K562 (cell line): ENCODE measurements at regions not wholly inside any gene's neighbourhood (a gene's known extent, or its start where the extent isn't known, plus 50 kb on each side); places are given as distances from the start of the nearest gene placed in this dataset.

ENCODE experiments used
- ATAC-seq: fragments of 200-7000 bp; cut with Tn5 transposase; 3 replicates; pipeline ENCODE4 v1.9.1; 2020; ENCODE audit warnings: moderate library complexity
- BruUV-seq: library from RNA; stranded (reverse); fragments of 400-500 nt; replicated peaks from 2 replicates; lab custom pipeline; 2021; lab: Mats Ljungman, UMichigan
- CTCF ChIA-PET: fragments of 300-600 bp; formaldehyde crosslinking; extraction: SDS; loops from one replicate; lab custom pipeline; 2021; ENCODE audit warnings: low intra/inter-chr PET ratio; lab: Yijun Ruan, JAX
- POLR2A ChIA-PET: fragments of 300-600, 350-650 bp; sonication (Branson Sonifier 250); formaldehyde crosslinking; extraction: SDS; loops from one replicate; lab custom pipeline; 2021; ENCODE audit warnings: antibody characterized with exemption, inconsistent platforms; lab: Yijun Ruan, JAX
- DNase-seq, 4 experiments: peaks; one replicate each; pipeline versions ENCODE4 v3.0.0 to v3.0.0-alpha.2; 2011 to 2018; ENCODE audit warnings: low spot score in 3 of 4, mixed read lengths in 3 of 4; ENCODE audit errors: extremely low read depth in 1 of 4
- FAIRE-seq: peaks from 2 replicates; lab custom pipeline; 2011; peaks lifted over from hg19 to GRCh38; lab: Jason Lieb, UNC
- H2AFZ ChIP-seq: 2 replicates; pipeline ENCODE4 v1.6.0; 2011; ENCODE audit warnings: low read depth, low read length, control low read depth, inconsistent platforms
- H3K27ac ChIP-seq: fragments of 200-600 bp; 3 replicates; pipeline ENCODE4 v1.8.0; 2011; ENCODE audit warnings: low read depth, mild to moderate bottlenecking, control low read depth, inconsistent platforms, low read length, moderate library complexity, mixed read lengths; ENCODE audit errors: extremely low read depth
- H3K27me3 ChIP-seq, 2 experiments: fragments of 300-600 bp in 1 of 2; 2 replicates in 1 of 2; 3 replicates in 1 of 2; pipeline versions ENCODE4 v1.6.0 to v1.8.0; 2011; ENCODE audit warnings: inconsistent platforms in 2 of 2, low read length in 2 of 2, mild to moderate bottlenecking in 1 of 2, mixed read lengths in 1 of 2, moderate library complexity in 1 of 2; ENCODE audit not compliant: control insufficient read depth in 2 of 2, insufficient read depth in 2 of 2
- H3K36me3 ChIP-seq: fragments of 300-600 bp; 3 replicates; pipeline ENCODE4 v1.8.0; 2011; ENCODE audit warnings: mild to moderate bottlenecking, low read length, inconsistent platforms; ENCODE audit not compliant: control insufficient read depth, insufficient read depth
- H3K4me1 ChIP-seq, 2 experiments: fragments of 200-600 bp in 1 of 2; replicated peaks in 1 of 2; 2 replicates in 1 of 2; 3 replicates in 1 of 2; pipeline versions ENCODE4 v1.5.1 to v1.8.0; 2011; ENCODE audit warnings: inconsistent platforms in 2 of 2, low read length in 2 of 2, mild to moderate bottlenecking in 1 of 2, mixed read lengths in 1 of 2, moderate library complexity in 1 of 2; ENCODE audit not compliant: control insufficient read depth in 2 of 2, insufficient read depth in 2 of 2
- H3K4me2 ChIP-seq: 2 replicates; pipeline ENCODE4 v1.6.1; 2011; ENCODE audit warnings: low read length, control low read depth, inconsistent platforms, mixed read lengths; ENCODE audit not compliant: insufficient read depth
- H3K4me3 ChIP-seq: fragments of 200-600 bp; sonication (generic), shearing (Covaris generic); 2 replicates; pipeline ENCODE4 v1.5.1; 2016; ENCODE audit warnings: control low read depth, inconsistent platforms
- H3K79me2 ChIP-seq: fragments of 200-600 bp; 3 replicates; pipeline ENCODE4 v1.8.0; 2011; ENCODE audit warnings: low read length, inconsistent platforms; ENCODE audit not compliant: control insufficient read depth, insufficient read depth
- H3K9ac ChIP-seq, 2 experiments: 2 replicates each; pipeline versions ENCODE4 v1.6.0 to v1.6.1; 2011; ENCODE audit warnings: low read depth in 2 of 2, low read length in 2 of 2, control low read depth in 1 of 2, inconsistent platforms in 1 of 2, mild to moderate bottlenecking in 1 of 2, mixed read lengths in 1 of 2; ENCODE audit not compliant: insufficient read depth in 1 of 2
- H3K9me1 ChIP-seq: one replicate; pipeline ENCODE4 v1.6.0; 2011; ENCODE audit warnings: inconsistent platforms, mild to moderate bottlenecking, low read length, moderate library complexity; ENCODE audit not compliant: control insufficient read depth, insufficient read depth
- H3K9me3 ChIP-seq: replicated peaks from 2 replicates; pipeline ENCODE4 v1.5.1; 2011; ENCODE audit warnings: low read depth, low read length, inconsistent platforms; ENCODE audit not compliant: control insufficient read depth, insufficient read depth
- H4K20me1 ChIP-seq: replicated peaks from 2 replicates; pipeline ENCODE4 v1.6.1; 2011; ENCODE audit warnings: low read length, inconsistent platforms, mixed read lengths; ENCODE audit not compliant: control insufficient read depth, insufficient read depth
- ARNT ChIP-seq, 2 experiments: fragments of 450-650 bp; IDR thresholded peaks; 2 replicates each; pipeline ENCODE4 v1.6.1; 2016; ENCODE audit warnings: mild to moderate bottlenecking in 1 of 2
- DNMT1 ChIP-seq: fragments of 450-650 bp; IDR thresholded peaks from 2 replicates; pipeline ENCODE4 v1.6.1; 2016; ENCODE audit warnings: antibody characterized with exemption, mild to moderate bottlenecking
- EP400 ChIP-seq: fragments of 450-650 bp; IDR thresholded peaks from 2 replicates; pipeline ENCODE4 v1.6.1; 2017; ENCODE audit warnings: antibody characterized with exemption, mild to moderate bottlenecking, moderate library complexity
- ERF ChIP-seq: fragments of 450-650 bp; formaldehyde crosslinking; IDR thresholded peaks from 2 replicates; pipeline ENCODE4 v1.4.0; 2020; ENCODE audit warnings: mild to moderate bottlenecking, mixed read lengths
- FOS ChIP-seq: IDR thresholded peaks from 3 replicates; pipeline ENCODE4 v1.6.1; 2011; ENCODE audit not compliant: insufficient read length; ENCODE audit errors: extremely low read depth
- FOXP4 ChIP-seq: sonication (generic); formaldehyde crosslinking; IDR thresholded peaks from 2 replicates; pipeline ENCODE4 v1.8.0; 2022; ENCODE audit warnings: mild to moderate bottlenecking, missing genetic modification reagents, borderline replicate concordance
- GATAD2B ChIP-seq: fragments of 450-650 bp; IDR thresholded peaks from 2 replicates; pipeline ENCODE4 v1.6.1; 2017; ENCODE audit warnings: mild to moderate bottlenecking, borderline replicate concordance
- MXD1 ChIP-seq: fragments of 250-450 bp; sonication (Bioruptor Pico); IDR thresholded peaks from 2 replicates; pipeline ENCODE4 v1.8.0; 2021; ENCODE audit warnings: borderline replicate concordance, mild to moderate bottlenecking, moderate library complexity; ENCODE audit not compliant: poor library complexity, severe bottlenecking
- MYNN ChIP-seq, 2 experiments: sonication (generic); formaldehyde crosslinking in 1 of 2; IDR thresholded peaks; 2 replicates each; pipeline versions ENCODE4 v1.5.0 to v1.6.1; 2016 to 2020; ENCODE audit warnings: antibody characterized with exemption in 1 of 2, missing genetic modification reagents in 1 of 2
- NFE2L1 ChIP-seq: fragments of 450-650 bp; IDR thresholded peaks from 2 replicates; pipeline ENCODE4 v1.6.1; 2016; ENCODE audit warnings: missing genetic modification characterization, low read depth, mild to moderate bottlenecking, missing compliant biosample characterization, moderate library complexity, borderline replicate concordance
- NFRKB ChIP-seq: fragments of 450-650 bp; IDR thresholded peaks from 2 replicates; pipeline ENCODE4 v1.6.1; 2016; ENCODE audit warnings: low read depth
- NR2F6 ChIP-seq: fragments of 450-650 bp; formaldehyde crosslinking; IDR thresholded peaks from 2 replicates; pipeline ENCODE4 v1.4.0; 2020; ENCODE audit warnings: mild to moderate bottlenecking
- PCBP2 ChIP-seq: fragments of 200-400 bp; formaldehyde crosslinking; IDR thresholded peaks from 2 replicates; pipeline ENCODE4 v1.6.1; 2018; ENCODE audit warnings: low read length, low read depth, mild to moderate bottlenecking, moderate library complexity; ENCODE audit not compliant: poor library complexity, severe bottlenecking
- PHF21A ChIP-seq: fragments of 450-650 bp; IDR thresholded peaks from 2 replicates; pipeline ENCODE4 v1.6.1; 2017; ENCODE audit warnings: low read depth, borderline replicate concordance
- POLR3A ChIP-seq: IDR thresholded peaks from 2 replicates; pipeline ENCODE4 v1.6.1; 2011; ENCODE audit warnings: borderline replicate concordance, mild to moderate bottlenecking, moderate library complexity; ENCODE audit not compliant: insufficient read length, insufficient read depth; ENCODE audit errors: extremely low read depth
- PREB ChIP-seq: sonication (generic); formaldehyde crosslinking; IDR thresholded peaks from 2 replicates; pipeline ENCODE4 v1.8.1; 2023; ENCODE audit warnings: mild to moderate bottlenecking, missing genetic modification reagents
- RBM15 ChIP-seq: fragments of 200-400 bp; formaldehyde crosslinking; IDR thresholded peaks from 2 replicates; pipeline ENCODE4 v1.6.1; 2018; ENCODE audit warnings: mild to moderate bottlenecking, low read length, moderate library complexity; ENCODE audit not compliant: insufficient read depth
- SRSF3 ChIP-seq: fragments of 200-400 bp; formaldehyde crosslinking; IDR thresholded peaks from 2 replicates; pipeline ENCODE4 v1.6.1; 2016; ENCODE audit warnings: mild to moderate bottlenecking, low read length, moderate library complexity; ENCODE audit not compliant: insufficient read depth
- ZBTB7A ChIP-seq: IDR thresholded peaks from 2 replicates; pipeline ENCODE4 v1.6.1; 2011; ENCODE audit warnings: low read depth, mild to moderate bottlenecking, low read length, moderate library complexity, borderline replicate concordance; ENCODE audit not compliant: control insufficient read depth
- ZNF311 ChIP-seq: fragments of 250-450 bp; sonication (Bioruptor Pico); IDR thresholded peaks from 2 replicates; pipeline ENCODE4 v1.4.0; 2020; ENCODE audit warnings: mild to moderate bottlenecking, moderate library complexity
- ZNF707 ChIP-seq: fragments of 250-450 bp; sonication (Bioruptor Pico); conservative IDR thresholded peaks from 2 replicates; pipeline ENCODE4 v1.8.0; 2022; ENCODE audit warnings: inconsistent platforms, mild to moderate bottlenecking, moderate library complexity
- WGBS: fragments of 100-300 bp; shearing (Covaris generic); methylation state at CpG from one replicate; pipeline ENCODE4 v1.1.6; 2016; ENCODE audit warnings: low coverage, mixed read lengths; ENCODE audit not compliant: insufficient coverage; ENCODE audit errors: missing lambda C conversion rate; 5-methylcytosine and 5-hydroxymethylcytosine counted together
- in situ Hi-C: fragments of 300-500 bp; cut with MboI; formaldehyde crosslinking; loops from 4 replicates; pipeline ENCODE4 v1.15.0; 2018; ENCODE audit warnings: inconsistent platforms, mixed read lengths
- intact Hi-C: fragments of 100-400 bp; cut with micrococcal nuclease; formaldehyde crosslinking; loops from 2 replicates; pipeline ENCODE4 v1.14.2; 2022

- no peak for TF ChIP-seq DNMT1
- TF ChIP-seq NFRKB, result no peak
- TF ChIP-seq ERF, result no peak
- no peak for TF ChIP-seq ZBTB7A
- TF ChIP-seq ARNT (IDR thresholded peaks at IDR 0.05), result no peak
- TF ChIP-seq NFE2L1, result no peak
- TF ChIP-seq RBM15, result no peak
- no peak for TF ChIP-seq MYNN (IDR thresholded peaks at IDR 0.05)
- no peak for TF ChIP-seq MYNN (CRISPR knock-in tag; IDR thresholded peaks at IDR 0.05)
- TF ChIP-seq FOXP4 (CRISPR knock-in tag), result no peak
Observed at GRCh38 chr10:10197423-10197822, 820.2 kb upstream of the CELF2 start (continued).

- Histone ChIP-seq H3K9ac (no peak overlapping the region), H3K9me1 (no peaks in the 10 kb centered on the region), H3K27me3 (no peaks in the 10 kb centered on the region), H3K4me1 (no peaks in the 10 kb centered on the region), H3K36me3 (no peaks in the 10 kb centered on the region), H3K9me3 (no peaks in the 10 kb centered on the region), H3K4me2 (no peak overlapping the region), H3K4me3 (no peak overlapping the region), H3K27ac (no peak overlapping the region), H4K20me1 (no peaks in the 10 kb centered on the region), H3K79me2 (no peaks in the 10 kb centered on the region), H2AFZ (no peak overlapping the region)
- no TSS peak for BruUV-seq
- ChIA-PET POLR2A (no interaction called here), CTCF (no interaction called here)
- ATAC-seq, result no peak
- intact Hi-C loops (no loop called here), in situ Hi-C loops (no loop called here)
- no peak for FAIRE-seq
- WGBS, result 0% methylated on average over 6 of the region's 6 CpGs
- no peak for DNase-seq
- TF ChIP-seq PREB (CRISPR knock-in tag) (no peak), SRSF3 (no peak), ZNF707 (no peak), FOS (no peak), PHF21A (no peak), EP400 (no peak), NR2F6 (CRISPR knock-in tag) (no peak), ZNF311 (CRISPR knock-in tag) (no peak), ARNT (IDR thresholded peaks at IDR 0.05) (no peak), MXD1 (CRISPR knock-in tag) (no peak), PCBP2 (no peak), POLR3A (no peak), GATAD2B (no peak)
Observed at GRCh38 chr10:10198363-10198762, 819.3 kb upstream of the CELF2 start.
